ENCODE measurements at regions not wholly inside any gene's neighbourhood (a gene's known extent, or its start where the extent isn't known, plus 50 kb on each side); places are given as distances from the start of the nearest gene placed in this dataset.

DNA sequence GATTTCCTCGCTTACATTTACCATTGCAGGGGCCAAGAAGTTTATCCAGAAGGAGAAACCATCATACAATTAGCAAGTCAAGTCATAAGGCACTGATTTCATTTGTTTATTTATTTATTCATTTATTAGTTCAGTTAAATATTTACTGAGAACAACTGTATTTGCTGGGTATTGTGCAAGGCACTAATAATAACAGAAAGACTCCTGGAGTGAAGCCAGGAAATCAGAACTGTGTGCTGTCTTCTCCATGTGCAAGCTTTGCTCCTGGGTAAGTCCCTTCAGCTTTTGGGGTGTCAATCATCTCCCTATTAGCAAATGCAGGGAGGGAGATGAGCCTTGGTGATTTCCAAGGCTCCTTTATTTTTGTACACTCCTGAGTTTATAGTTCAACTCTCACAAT lies 341.6 kb upstream of the MEIS1 start:
- ChIA-PET POLR2A (no interaction called here), CTCF (interaction anchor here (1.3 kb wide), 1 partner anchor 13 kb away, joined by 3 read pairs; no protein-coding TSS in a partner anchor)
- TF ChIP-seq, protein P1, sequence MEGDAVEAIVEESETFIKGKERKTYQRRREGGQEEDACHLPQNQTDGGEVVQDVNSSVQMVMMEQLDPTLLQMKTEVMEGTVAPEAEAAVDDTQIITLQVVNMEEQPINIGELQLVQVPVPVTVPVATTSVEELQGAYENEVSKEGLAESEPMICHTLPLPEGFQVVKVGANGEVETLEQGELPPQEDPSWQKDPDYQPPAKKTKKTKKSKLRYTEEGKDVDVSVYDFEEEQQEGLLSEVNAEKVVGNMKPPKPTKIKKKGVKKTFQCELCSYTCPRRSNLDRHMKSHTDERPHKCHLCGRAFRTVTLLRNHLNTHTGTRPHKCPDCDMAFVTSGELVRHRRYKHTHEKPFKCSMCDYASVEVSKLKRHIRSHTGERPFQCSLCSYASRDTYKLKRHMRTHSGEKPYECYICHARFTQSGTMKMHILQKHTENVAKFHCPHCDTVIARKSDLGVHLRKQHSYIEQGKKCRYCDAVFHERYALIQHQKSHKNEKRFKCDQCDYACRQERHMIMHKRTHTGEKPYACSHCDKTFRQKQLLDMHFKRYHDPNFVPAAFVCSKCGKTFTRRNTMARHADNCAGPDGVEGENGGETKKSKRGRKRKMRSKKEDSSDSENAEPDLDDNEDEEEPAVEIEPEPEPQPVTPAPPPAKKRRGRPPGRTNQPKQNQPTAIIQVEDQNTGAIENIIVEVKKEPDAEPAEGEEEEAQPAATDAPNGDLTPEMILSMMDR (IDR thresholded peaks at IDR 0.05; ENCODE audit: control extremely low read depth, extremely low read depth, low read depth, missing control alignments) = no peak
- no peak for DNase-seq (ENCODE audit: extremely low spot score)

DNA sequence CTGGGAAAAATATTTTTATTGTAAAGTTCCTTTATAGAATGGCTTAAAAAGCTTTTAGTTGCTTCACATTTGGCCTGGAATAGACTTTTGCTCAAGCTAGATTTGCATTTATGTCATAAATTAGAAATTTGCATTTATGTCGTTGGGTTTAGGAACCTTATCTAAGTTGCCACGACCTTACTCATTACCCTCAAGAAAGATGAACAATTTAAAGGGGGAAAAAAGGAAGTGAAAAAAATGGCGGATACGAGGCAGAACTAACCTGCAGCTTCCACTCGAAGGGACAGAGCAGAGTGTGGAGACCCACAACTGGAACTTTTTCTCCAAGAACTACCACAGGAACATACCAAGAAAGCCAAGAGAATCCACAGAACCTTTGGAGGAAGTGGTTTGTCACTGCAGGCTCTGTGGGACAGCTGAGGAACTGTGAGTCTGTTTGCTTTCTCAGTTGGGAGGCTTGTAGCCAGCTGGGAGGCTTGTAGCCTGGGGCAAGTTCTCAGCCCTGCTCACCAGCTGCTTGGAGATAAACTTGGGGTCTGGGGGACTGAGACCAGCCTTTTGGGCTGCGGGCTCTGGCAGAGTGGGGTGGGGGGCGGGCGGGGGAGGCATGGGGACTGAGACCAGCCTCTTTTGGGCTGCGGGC lies 349.9 kb upstream of the MEIS1 start:
- POLR2A ChIA-PET = no interaction called here
- DNase-seq (ENCODE audit: extremely low spot score) = no peak

DNA sequence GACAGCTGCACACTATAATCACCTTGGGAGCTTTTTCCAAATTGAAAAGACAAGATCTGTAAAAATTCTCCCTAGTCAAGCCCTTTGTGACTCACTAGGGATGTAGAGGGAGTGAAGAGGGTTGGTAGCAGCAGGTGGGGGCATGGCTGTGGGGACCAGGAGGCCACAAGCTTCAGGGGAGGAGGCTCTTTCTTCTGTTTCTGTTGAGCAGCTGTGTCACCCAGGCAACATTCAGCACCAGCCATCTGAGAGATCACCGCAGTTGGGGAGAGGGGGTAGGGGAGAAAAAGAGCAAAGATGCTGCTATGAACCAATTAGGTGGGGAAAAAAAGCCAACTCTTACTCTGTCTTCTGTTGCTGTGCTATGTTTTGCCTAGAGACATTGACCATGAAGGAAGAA lies 352.3 kb upstream of the MEIS1 start:
- CTCF ChIA-PET = no interaction called here
- TF ChIP-seq, protein P1 (IDR thresholded peaks at IDR 0.05; ENCODE audit: control extremely low read depth, extremely low read depth, low read depth, missing control alignments) = no peak
- POLR2A ChIA-PET = no interaction called here
- DNase-seq (ENCODE audit: extremely low spot score) = no peak

More for the DNA sequence above, 349.9 kb upstream of the MEIS1 start:
- TF ChIP-seq, protein P1 (IDR thresholded peaks at IDR 0.05; ENCODE audit: control extremely low read depth, extremely low read depth, low read depth, missing control alignments) = no peak
- CTCF ChIA-PET = interaction anchor here (0.8 kb wide), 1 partner anchor 21 kb away, joined by 3 read pairs; no protein-coding TSS in a partner anchor

DNA sequence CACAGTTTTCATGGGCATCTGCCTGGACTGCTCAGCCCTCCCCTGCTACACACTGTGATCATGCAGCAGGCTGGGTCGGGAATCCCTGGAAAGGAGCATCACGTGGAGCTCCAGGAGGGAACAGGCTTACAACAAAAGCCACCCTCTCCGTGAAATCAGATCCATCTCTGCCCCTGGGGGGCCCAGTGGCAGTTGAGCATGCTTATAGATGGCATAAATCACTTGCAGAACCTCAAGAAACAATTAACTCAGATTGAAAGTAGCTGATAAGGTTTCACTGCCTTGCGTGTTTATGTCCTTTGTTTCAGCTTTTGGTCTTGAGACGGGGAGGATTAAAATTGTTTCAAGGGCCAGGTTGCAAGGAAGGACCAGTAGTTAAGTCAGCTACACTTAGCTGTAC lies 354.8 kb upstream of the MEIS1 start:
- CTCF ChIA-PET = interaction anchor here (1.5 kb wide), 1 partner anchor 9 kb away, joined by 5 read pairs; no protein-coding TSS in a partner anchor
- POLR2A ChIA-PET = no interaction called here
- TF ChIP-seq, protein P1 (IDR thresholded peaks at IDR 0.05; ENCODE audit: control extremely low read depth, extremely low read depth, low read depth, missing control alignments) = no peak
- no peak for DNase-seq (ENCODE audit: extremely low spot score)

DNA sequence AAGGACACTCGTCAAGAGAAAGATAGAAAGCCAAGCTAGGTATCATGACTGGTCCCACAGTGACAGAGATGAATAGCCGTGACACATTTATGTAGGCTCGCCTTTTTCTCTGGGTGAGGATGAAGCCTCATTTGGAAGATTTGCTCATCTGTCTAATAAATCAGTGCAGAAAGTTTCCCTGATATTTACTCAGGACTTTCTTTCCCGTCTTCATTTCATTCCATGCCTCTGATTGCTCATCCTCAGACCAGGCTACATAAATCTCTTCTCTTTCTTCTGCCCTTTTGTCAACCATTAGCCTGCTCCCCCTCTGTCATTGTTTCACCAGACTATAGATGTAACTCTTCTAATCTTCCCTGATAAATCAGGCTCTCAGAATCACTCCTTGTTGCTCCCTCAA lies 361.8 kb upstream of the MEIS1 start:
- TF ChIP-seq, protein P1 (IDR thresholded peaks at IDR 0.05; ENCODE audit: control extremely low read depth, extremely low read depth, low read depth, missing control alignments) = no peak
- no peak for DNase-seq (ENCODE audit: extremely low spot score)
- POLR2A ChIA-PET = no interaction called here
- CTCF ChIA-PET = interaction anchor here (0.8 to 1.2 kb wide), 2 partner anchors 26 to 57 kb away, joined by 3 read pairs; no protein-coding TSS in a partner anchor

DNA sequence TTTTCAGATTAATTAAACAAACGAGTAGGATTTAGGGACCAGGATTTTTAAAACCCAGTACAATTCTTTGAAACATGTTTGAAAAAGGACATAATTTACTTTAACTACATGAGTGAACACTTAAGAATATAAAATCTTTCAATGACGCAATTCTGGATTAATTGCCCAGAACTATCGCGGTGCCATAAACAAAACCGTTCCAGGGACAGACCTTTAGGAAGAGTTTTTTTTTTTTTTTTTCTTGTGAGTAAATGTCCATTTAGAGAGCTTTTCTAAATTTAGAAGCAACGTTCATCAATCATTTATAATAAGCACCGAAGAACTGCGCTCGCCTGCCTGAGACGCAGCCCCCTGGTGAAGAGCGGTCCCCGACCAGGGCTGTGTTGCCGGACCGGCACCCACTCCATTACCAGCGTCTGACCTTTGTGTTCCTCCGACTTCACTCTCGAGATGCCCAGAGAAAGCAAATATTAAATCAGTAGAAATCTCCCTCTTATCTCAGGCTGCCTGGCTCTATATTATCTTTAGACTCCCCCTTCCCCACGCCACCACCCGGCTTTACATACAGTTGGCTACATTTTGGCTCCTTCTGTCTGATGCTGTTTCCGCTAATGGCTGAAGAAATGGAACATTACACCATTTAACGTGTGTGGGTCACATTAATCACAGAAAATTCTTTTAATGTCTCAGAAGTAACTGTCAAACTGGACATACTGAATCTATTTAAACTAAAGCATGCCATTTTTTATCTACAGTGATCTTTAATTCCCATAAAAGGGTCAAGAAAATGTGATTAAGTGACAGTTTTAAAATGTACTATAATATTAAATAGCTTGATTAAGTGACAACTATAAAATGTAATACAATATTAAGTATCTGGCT lies 364.0 kb upstream of the MEIS1 start:
- TF ChIP-seq, protein P1 (IDR thresholded peaks at IDR 0.05; ENCODE audit: control extremely low read depth, extremely low read depth, low read depth, missing control alignments) = no peak
- DNase-seq (ENCODE audit: extremely low spot score) = no peak
- ChIA-PET POLR2A (no interaction called here), CTCF (interaction anchor here (1.8 kb wide), 1 partner anchor 10 kb away, joined by 5 read pairs; no protein-coding TSS in a partner anchor)

Data from GM10248 (cell line).